ENCODE measurements at regions not wholly inside any gene's neighbourhood (a gene's known extent, or its start where the extent isn't known, plus 50 kb on each side); places are given as distances from the start of the nearest gene placed in this dataset.

- DNase-seq, result no peak
Measured at GRCh38 chr11:32273931-32274330, 161.4 kb downstream of the WT1 start.

DNA sequence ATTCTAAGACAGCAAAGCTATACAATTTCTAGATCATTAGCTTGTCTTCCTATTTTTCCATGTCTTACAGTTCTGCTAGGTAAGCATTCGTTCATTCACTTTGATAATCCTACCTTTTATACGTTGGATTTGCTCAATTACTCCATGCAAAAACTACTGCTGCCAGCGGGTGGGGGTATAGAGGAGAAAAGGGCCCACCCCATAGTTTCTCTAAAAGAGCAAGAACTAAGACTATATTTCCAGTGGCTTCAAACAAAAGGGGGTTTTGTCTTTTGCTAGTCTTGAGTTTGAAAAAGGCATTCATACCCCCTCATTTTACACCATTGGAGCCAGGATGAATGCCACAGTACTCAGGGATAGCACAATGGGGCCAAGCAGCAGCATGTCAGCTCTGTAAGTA lies 155.7 kb downstream of the WT1 start:
- no peak for DNase-seq

GRCh38 chr11:32280339-32280738 lies 155.0 kb downstream of the WT1 start:
- DNase-seq, result no peak

- no peak for DNase-seq
Measured at GRCh38 chr11:32288276-32288675, 147.1 kb downstream of the WT1 start.

DNA sequence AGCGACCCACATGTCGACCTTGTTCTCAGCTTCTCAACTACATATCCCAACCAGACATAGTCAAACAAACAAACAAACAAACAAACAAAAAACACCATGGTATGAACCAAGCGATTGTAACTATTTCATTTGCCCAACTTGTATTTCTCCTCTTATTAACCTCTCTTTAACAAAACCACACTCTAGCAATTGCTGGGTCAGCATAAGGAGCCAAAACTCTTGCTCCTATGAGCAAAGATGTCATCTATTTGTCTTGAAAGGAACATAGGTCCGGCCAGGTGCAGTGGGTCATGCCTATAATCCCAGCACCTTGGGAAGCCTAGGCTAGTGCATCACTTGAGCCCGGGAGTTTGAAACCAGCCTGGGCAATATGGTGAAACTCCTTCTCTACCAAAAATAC lies 145.6 kb downstream of the WT1 start:
- DNase-seq, result no peak

- peak; percentile 64 for DNase-seq
Measured at GRCh38 chr11:32290783-32291182, 144.6 kb downstream of the WT1 start.

GRCh38 chr11:32297611-32298011 lies 137.7 kb downstream of the WT1 start:
- no peak for DNase-seq

GRCh38 chr11:32302826-32303225 lies 132.5 kb downstream of the WT1 start:
- DNase-seq, result no peak

DNA sequence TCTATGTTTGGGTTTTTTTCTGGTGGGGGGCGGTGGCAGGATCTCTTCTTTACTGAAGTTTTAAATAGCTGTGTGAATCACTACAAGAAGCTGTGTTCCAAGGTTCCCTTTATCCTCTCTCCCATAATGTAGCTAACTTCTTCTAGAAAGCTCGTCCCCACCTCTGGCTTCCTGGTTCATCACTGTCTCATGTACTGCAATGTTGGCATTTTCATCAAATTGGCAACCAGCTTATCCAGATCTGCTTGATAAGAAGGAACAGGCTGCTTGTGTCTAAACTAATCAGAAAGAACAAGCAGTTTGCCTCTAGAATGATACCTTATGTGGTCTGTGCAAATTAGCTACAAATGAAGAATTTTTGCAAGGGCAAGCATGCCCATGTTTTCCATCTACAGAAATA lies 130.8 kb downstream of the WT1 start:
- no peak for DNase-seq

GRCh38 chr11:32305460-32305859 lies 129.9 kb downstream of the WT1 start:
- DNase-seq, result no peak

DNA sequence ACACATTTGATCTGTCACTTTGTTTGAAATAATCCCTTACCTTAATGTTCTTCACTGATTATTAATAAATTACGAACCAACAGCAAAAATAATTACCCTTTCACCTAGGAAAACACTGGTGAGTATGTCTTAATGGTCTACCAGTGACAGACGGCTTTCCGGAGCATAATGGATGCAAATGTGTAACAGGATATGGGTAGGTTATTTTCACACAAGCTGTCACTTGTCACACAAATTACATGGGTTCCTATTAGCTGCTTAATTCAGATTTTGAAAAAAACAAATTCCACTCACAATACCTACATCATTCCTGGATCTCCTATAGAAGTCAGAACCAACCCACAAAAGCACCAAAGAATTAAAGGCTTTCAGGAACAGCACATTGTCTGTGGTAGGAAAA lies 127.9 kb downstream of the WT1 start:
- no peak for DNase-seq

GRCh38 chr11:32307913-32308312 lies 127.4 kb downstream of the WT1 start:
- no peak for DNase-seq

DNA sequence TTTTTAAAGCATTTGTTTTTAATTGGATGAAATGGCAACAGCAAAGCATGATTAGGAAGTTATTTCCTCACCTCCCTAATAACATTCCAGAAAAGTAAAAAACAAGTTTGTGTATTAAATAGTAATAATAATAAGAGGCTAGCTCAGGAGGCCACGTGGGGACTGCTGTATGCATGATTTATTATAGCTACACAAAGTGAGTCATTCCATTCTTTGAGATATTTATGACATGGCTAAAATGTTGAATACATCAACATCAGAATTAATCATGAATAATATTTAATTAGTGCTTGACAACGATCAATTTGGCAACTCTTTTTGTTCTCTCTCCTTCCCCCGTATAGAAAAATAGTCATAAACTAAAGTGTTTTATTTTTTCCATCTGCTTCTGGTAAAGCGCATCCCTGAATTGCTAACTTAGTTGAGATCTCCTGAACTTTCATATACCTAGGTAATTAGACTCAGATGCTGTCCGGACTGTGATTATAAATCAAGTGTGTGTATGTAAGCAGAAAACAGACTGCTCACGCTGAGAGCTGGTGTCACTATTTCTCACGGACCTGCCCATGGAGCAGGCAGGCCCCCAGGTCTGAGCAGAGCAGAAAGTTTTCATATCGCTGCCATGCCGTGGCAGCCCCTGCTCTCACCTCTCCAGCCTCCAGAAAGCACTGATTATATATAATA lies 125.7 kb downstream of the WT1 start:
- no peak for DNase-seq

DNA sequence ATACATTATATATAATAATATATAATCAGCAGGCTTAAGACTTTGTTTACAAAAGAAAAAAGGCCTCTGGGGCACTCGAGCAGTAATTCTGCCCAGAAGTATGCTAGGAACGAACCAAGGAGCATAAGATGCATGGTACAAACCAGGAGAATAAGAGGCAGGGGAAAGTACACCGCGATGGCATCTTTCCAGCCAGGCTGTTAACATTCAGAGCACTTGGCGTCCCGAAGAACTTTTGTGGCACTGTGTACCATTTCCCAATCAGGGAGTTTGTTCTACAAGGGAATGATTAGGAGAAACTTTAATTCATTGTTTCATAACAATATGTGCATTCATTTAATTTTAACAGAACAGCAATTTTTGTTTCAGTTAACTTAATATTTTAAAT lies 125.1 kb downstream of the WT1 start:
- DNase-seq, result no peak

- DNase-seq, result no peak
Measured at GRCh38 chr11:32311346-32312065, 123.8 kb downstream of the WT1 start.

DNA sequence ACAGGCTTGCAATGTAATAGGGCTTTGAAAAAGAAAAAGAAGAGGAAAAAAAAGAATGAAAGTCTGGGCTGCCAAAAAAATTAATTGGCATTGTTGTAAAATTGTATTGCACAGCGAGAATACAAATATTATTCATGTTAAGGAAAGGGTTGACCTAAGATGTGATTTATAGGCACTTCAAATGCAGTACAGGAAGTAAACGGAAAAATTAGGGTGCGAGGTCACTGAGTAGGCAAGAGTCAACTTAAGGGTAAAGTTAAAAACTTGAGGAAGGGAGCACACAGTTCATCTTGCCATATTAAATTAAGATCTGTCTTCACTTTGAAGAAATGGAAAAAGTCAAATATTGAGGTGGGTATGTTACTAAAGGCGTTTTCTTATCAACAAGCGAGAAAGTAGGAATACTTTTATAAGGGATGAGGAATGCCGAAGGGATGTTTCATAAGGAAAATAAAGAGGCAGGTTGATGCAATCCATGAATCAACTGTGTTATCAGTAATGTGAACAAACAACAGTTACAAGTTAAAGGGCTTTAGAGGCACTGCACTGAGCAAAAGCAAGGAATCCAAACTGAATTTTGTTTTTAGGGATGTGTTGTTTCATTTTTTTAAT lies 123.0 kb downstream of the WT1 start:
- DNase-seq, result no peak

DNA sequence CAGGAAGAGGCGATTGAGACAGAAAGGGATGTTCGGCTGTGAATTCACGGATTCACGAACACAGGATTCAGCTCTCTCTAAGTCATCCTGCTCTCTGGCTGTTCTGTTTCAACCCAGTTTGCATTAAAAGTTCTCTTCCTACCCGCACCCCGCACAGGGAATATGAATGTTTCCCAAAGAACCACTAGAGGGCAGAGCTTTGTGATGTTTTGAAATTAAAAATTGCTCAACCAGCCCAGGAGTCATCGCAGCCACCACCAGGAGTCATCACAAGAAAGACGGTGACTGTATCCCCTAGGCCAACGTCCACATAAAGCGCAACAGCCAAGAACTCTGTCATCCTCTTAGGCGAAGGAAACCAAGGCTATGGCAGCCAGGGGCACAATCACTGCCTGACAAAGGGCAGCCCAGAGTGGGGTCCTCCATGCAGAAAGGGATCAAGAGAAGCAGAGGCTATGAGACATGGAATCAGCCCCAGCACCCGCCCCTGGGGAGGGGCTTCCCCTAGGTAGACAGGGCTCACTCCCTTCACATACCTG lies 122.4 kb downstream of the WT1 start:
- peak; percentile 73 for DNase-seq

DNA sequence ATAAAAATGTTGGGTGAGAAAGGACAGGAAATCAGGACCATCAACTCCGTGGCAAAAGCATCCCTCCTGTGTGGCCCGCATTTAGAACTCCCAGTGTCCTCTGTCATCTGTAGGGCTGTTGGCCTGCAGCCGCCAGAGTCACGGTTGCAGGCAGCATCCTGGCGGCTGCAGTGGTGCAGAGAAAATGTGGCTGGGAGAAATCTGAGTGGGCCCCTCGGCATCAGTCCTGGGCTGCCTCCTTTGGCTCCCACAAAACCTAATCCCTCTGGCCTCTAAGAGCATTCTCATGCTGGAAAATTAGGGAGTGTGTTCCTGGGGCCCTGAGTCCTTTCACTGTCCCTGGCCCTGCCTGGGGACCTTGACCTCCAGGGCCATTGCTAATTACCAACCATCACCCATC lies 121.9 kb downstream of the WT1 start:
- no peak for DNase-seq

DNA sequence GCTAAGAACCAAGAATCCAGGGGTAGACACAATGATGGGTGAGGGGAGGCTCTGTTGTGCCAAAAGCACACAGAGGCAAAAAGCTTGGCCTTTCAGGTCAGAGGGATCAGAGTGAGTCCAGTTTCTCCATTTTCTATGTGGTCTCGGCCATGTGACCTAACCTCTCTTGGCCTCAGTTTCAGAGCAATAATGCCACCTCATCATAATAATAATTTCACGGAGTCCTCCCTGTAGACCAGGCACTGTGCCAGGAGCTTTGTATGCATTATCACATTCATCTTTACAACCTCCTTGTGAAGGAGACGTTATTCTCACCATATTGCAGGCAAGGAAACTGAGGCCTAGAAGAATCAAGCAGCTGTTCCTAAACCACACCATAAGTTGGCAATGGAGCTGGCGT lies 120.2 kb downstream of the WT1 start:
- no peak for DNase-seq

DNA sequence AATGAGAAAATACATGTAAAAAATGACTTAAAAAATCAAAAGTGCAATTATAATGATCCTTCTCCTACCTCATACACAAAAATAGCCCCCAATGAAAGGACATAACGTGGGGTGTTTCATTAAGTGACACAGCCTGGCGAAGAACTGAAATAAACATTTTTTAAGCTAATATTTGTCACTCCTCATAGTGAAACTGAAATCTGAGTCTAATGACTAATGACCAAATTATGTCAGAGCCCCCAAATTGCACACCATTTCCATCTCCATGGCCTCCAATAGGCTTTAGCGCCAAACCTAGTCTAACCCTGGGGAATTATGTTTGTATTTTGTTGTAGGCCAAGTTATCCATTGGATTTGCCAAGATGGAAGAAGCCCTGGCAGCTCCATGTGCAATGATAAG lies 119.1 kb downstream of the WT1 start:
- DNase-seq, result no peak

DNA sequence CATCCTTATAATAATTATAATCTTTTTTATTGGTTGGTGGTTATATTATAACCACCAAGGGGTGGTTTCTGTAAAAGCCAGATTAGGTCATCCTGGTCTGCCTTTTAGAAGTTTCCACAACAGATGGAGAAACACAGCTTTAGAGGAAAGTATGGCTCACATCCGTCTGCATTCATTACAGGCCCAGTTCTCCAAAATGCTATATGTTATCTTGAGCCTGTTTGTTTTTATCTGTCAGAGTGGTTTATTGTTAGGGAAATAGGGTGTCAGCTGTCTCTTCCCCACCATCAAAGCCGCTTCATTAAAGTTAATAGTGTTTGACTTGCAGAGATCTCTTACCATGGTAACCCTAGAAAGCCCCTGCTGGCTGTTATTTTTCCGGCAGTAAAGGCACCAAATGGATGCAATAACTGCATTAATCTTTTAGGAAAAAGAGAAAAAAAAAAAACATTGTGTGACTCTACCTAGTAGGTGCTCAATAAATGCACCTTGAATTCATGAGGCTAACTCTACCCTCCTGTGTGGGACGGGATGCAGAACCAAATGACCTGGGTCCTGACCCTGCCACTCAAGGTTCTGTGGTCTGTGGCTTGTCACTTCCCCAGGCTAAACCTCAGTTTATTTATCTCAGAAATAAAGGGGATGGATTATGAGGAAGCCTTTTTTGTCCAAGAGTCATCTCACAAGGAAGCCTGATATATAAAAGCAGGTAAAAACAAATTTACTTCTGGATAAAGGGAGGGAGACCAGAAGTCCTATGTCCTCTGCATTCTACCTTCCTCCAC lies 118.3 kb downstream of the WT1 start:
- no peak for DNase-seq

DNA sequence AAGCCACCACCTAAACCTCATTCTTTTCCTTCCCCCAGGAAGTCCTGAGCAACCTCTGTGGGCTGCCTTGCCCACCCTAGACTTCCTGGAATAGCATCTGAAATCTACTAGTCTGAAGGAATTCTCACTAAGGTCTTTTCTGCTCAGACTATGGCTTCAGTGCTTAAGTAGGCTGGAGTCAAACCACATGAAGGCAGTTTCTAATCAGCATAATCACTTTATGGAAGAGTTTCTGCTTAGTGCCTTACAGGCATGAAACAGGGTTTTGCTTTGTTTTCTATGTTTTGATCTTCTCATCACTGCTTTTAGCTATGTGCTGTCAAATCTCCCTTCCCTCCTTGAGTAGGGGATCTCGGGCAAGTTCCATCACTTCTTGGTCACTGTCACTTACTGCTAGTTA lies 117.7 kb downstream of the WT1 start:
- DNase-seq, result peak; percentile 59
